GM12892 (cell line): ENCODE measurements at regions not wholly inside any gene's neighbourhood (a gene's known extent, or its start where the extent isn't known, plus 50 kb on each side); places are given as distances from the start of the nearest gene placed in this dataset.

ENCODE experiments used
- POLR2A ChIP-seq: IDR thresholded peaks from 2 replicates; pipeline ENCODE4 v1.6.1; 2011; ENCODE audit warnings: low read depth, low read length, control low read depth
- POLR2AphosphoS5 ChIP-seq: IDR thresholded peaks from 2 replicates; pipeline ENCODE4 v1.6.1; 2011; ENCODE audit warnings: low read depth, low read length, control low read depth
- TAF1 ChIP-seq: IDR thresholded peaks from 2 replicates; pipeline ENCODE4 v1.6.1; 2011; ENCODE audit warnings: low read depth, mild to moderate bottlenecking, control low read depth, low read length, borderline replicate concordance

DNA sequence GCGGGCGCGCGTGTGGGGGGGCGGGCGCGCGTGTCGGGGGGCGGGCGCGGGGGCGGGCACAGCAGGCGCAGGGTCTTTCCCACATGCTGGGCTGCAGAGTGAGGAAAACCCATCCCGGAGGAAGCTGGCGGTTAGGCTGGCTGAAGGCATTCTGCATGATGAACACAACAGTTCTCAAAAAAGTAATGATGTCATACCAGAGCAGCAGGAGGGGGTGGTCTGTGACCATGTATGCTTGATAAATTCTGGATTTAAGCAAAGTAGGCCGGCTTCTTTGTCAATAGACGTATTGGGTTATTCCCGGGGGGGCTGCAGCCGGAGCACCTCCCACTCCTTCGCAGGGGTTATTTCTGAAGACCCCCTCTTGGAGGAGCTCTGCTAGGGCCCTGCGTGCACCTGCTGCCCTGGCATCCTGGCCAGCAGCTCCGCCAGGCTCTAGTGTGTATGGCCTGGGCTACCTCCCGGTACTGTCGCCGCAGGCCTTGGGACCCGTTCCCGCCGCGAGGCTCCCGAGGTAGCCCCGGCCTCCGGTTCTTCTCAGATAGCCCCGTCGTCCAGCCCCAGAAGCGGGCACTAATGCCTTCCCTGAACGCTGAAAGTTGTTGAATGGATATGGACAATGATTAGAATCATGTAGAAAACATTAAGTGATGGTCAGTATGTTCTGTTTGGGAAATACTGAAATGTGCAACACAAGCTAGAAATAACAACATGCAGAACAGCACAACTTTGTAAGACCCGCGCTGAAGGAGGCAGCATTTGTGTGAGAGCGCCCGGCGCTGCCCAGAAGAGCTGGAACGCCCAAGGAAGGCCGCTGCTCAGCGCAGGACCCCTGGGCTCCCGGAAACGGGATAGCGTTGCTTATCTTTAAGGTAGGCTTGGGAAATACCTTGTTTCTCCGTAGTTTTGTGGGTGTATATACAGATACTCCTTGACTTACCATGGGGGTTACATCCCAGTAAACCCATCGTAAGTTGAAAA, 101.4 kb upstream of the RAB6C start:
- TF ChIP-seq POLR2A (no peak), TAF1 (no peak), POLR2AphosphoS5 (no peak)
